HepG2 (cell line): ENCODE measurements at regions not wholly inside any gene's neighbourhood (a gene's known extent, or its start where the extent isn't known, plus 50 kb on each side); places are given as distances from the start of the nearest gene placed in this dataset.

Source experiments
- ATAC-seq: fragments of 200-7000 bp; cut with Tn5 transposase; 3 replicates; pipeline ENCODE4 v1.9.1; 2020; ENCODE audit warnings: mild to moderate bottlenecking, moderate library complexity
- BruUV-seq: library from RNA; stranded (reverse); fragments of 400-500 nt; replicated peaks from 2 replicates; lab custom pipeline; 2021; lab: Mats Ljungman, UMichigan
- CTCF ChIA-PET: fragments of 300-600 bp; formaldehyde crosslinking; extraction: SDS; loops from one replicate; lab custom pipeline; 2021; ENCODE audit warnings: low total read pairs, inconsistent platforms, low intra/inter-chr PET ratio; lab: Yijun Ruan, JAX
- POLR2A ChIA-PET: fragments of 350-600 bp; sonication (Branson Sonifier 250); formaldehyde crosslinking; loops from one replicate; lab custom pipeline; 2020; ENCODE audit warnings: antibody characterized with exemption, inconsistent platforms; lab: Yijun Ruan, JAX
- DNase-seq: peaks from one replicate; pipeline ENCODE4 v3.0.0-alpha.2; 2015; ENCODE audit warnings: low spot score
- FAIRE-seq: peaks from 3 replicates; lab custom pipeline; 2011; peaks lifted over from hg19 to GRCh38; lab: Jason Lieb, UNC
- H2AFZ ChIP-seq: one replicate; pipeline ENCODE4 v1.6.1; 2011; ENCODE audit warnings: low read length, inconsistent platforms
- H3K27ac ChIP-seq: fragments of 300-600 bp; 3 replicates; pipeline ENCODE4 v1.8.0; 2011; ENCODE audit warnings: mixed run types, mild to moderate bottlenecking, mixed read lengths, low read length, inconsistent platforms; ENCODE audit not compliant: insufficient read depth; ENCODE audit errors: extremely low read length
- H3K27me3 ChIP-seq, 2 experiments: fragments of 200-600 bp in 1 of 2; 2 replicates in 1 of 2; 3 replicates in 1 of 2; pipeline versions ENCODE4 v1.6.0 to v1.8.0; 2011; ENCODE audit warnings: low read length in 2 of 2, mild to moderate bottlenecking in 2 of 2, moderate library complexity in 2 of 2, inconsistent platforms in 1 of 2; ENCODE audit not compliant: insufficient read depth in 2 of 2, control insufficient read depth in 1 of 2
- H3K36me3 ChIP-seq, 2 experiments: fragments of 200-600 bp in 1 of 2; replicated peaks in 1 of 2; 2 replicates in 1 of 2; 3 replicates in 1 of 2; pipeline versions ENCODE4 v1.5.1 to v1.8.0; 2011; ENCODE audit warnings: low read length in 2 of 2, inconsistent platforms in 1 of 2; ENCODE audit not compliant: insufficient read depth in 2 of 2, control insufficient read depth in 1 of 2
- H3K4me1 ChIP-seq: 2 replicates; pipeline ENCODE4 v1.5.1; 2012; ENCODE audit warnings: low read length, inconsistent platforms; ENCODE audit not compliant: insufficient read depth
- H3K4me2 ChIP-seq: 2 replicates; pipeline ENCODE4 v1.6.0; 2011; ENCODE audit warnings: low read depth, low read length, inconsistent platforms
- H3K4me3 ChIP-seq, 3 experiments: fragments of 200-600 bp in 1 of 3; sonication (generic), shearing (Covaris generic) in 1 of 3; replicated peaks in 1 of 3; 2 replicates each; pipeline ENCODE4 v1.5.1; 2011 to 2016; ENCODE audit warnings: low read length in 3 of 3, inconsistent platforms in 2 of 3, low read depth in 2 of 3, mild to moderate bottlenecking in 2 of 3, control low read depth in 1 of 3, mixed read lengths in 1 of 3; ENCODE audit not compliant: insufficient read depth in 1 of 3
- H3K79me2 ChIP-seq: one replicate; pipeline ENCODE4 v1.6.1; 2011; ENCODE audit warnings: low read length, inconsistent platforms; ENCODE audit not compliant: insufficient read depth
- H3K9ac ChIP-seq: 2 replicates; pipeline ENCODE4 v1.6.0; 2011; ENCODE audit warnings: mild to moderate bottlenecking, low read depth, low read length, inconsistent platforms; ENCODE audit not compliant: insufficient read depth
- H3K9me3 ChIP-seq: 2 replicates; pipeline ENCODE4 v1.5.1; 2012; ENCODE audit warnings: mild to moderate bottlenecking, low read length
- H4K20me1 ChIP-seq: 2 replicates; pipeline ENCODE4 v1.6.0; 2011; ENCODE audit warnings: inconsistent platforms, mild to moderate bottlenecking, low read length, moderate library complexity; ENCODE audit not compliant: insufficient read depth
- AGO1 ChIP-seq: fragments of 200-400 bp; formaldehyde crosslinking; IDR thresholded peaks from 2 replicates; pipeline ENCODE4 v1.6.1; 2017; ENCODE audit warnings: mild to moderate bottlenecking, low read depth, low read length, moderate library complexity; ENCODE audit not compliant: poor library complexity, severe bottlenecking
- FOXA1 ChIP-seq, 2 experiments: fragments of 450-650 bp in 1 of 2; sonication (generic) in 1 of 2; formaldehyde crosslinking in 1 of 2; IDR thresholded peaks; 2 replicates each; pipeline versions ENCODE4 v1.4.0 to v1.6.1; 2016 to 2020; ENCODE audit warnings: missing genetic modification reagents in 1 of 2
- HOXD1 ChIP-seq: sonication (generic); formaldehyde crosslinking; IDR thresholded peaks from 2 replicates; pipeline ENCODE4 v1.5.0; 2020; ENCODE audit warnings: missing genetic modification reagents
- JUNB ChIP-seq: sonication (generic); formaldehyde crosslinking; IDR thresholded peaks from 2 replicates; pipeline ENCODE4 v1.8.0; 2022; ENCODE audit warnings: missing genetic modification reagents, mild to moderate bottlenecking, borderline replicate concordance
- MED1 ChIP-seq: sonication (generic); formaldehyde crosslinking; IDR thresholded peaks from 2 replicates; pipeline ENCODE4 v1.4.0; 2020; ENCODE audit warnings: missing genetic modification reagents
- PBX2 ChIP-seq: IDR thresholded peaks from 2 replicates; pipeline ENCODE4 v1.6.1; 2016; ENCODE audit warnings: control low read depth
- PRDM15 ChIP-seq: sonication (generic); formaldehyde crosslinking; IDR thresholded peaks from 2 replicates; pipeline ENCODE4 v1.4.0; 2020; ENCODE audit warnings: missing genetic modification reagents
- TFAP4 ChIP-seq: sonication (generic); IDR thresholded peaks from 2 replicates; pipeline ENCODE4 v1.6.1; 2016; ENCODE audit warnings: low read depth, borderline replicate concordance
- TOPORS ChIP-seq: sonication (generic); formaldehyde crosslinking; IDR thresholded peaks from 2 replicates; pipeline ENCODE4 v1.8.0; 2023; ENCODE audit warnings: mild to moderate bottlenecking, missing genetic modification reagents
- ZNF484 ChIP-seq: sonication (generic); formaldehyde crosslinking; IDR thresholded peaks from 2 replicates; pipeline ENCODE4 v1.5.1; 2020; ENCODE audit warnings: mild to moderate bottlenecking, low read depth, missing genetic modification reagents, borderline replicate concordance
- ZNF691 ChIP-seq: sonication (generic); formaldehyde crosslinking; IDR thresholded peaks from 2 replicates; pipeline ENCODE4 v1.4.0; 2020; ENCODE audit warnings: missing genetic modification reagents, low read depth, mild to moderate bottlenecking, borderline replicate concordance
- ZNF773 ChIP-seq: sonication (generic); formaldehyde crosslinking; IDR thresholded peaks from 2 replicates; pipeline ENCODE4 v1.4.0; 2020; ENCODE audit warnings: missing genetic modification reagents, borderline replicate concordance
- WGBS: methylation state at CpG from one replicate; pipeline ENCODE4 v1.1.6; 2017; ENCODE audit warnings: low lambda C conversion rate; 5-methylcytosine and 5-hydroxymethylcytosine counted together
- in situ Hi-C: cut with HindIII; loops from 2 replicates; pipeline ENCODE4 v1.10.0; 2017; ENCODE audit warnings: low pct_unique_long_range_greater_than_20kb; ENCODE audit not compliant: extremely low pct_ligation_motif_present
- intact Hi-C: fragments of 100-400 bp; cut with micrococcal nuclease; formaldehyde crosslinking; loops from one replicate; pipeline ENCODE4 v1.10.0; 2022; ENCODE audit not compliant: unreplicated experiment
- TF ChIP-seq, protein P1 (sequence below): sonication (generic); formaldehyde crosslinking; IDR thresholded peaks from 2 replicates; pipeline ENCODE4 v1.4.0; 2020; ENCODE audit warnings: missing genetic modification reagents

GRCh38 chr11:127057126-127057525 lies 56.6 kb upstream of the KIRREL3 start:
- 2% methylated on average over 8 of the region's 8 CpGs for WGBS
- intact Hi-C loops = no loop called here

More at GRCh38 chr11:127057126-127057525, 56.6 kb upstream of the KIRREL3 start:
- TF ChIP-seq PBX2 (CRISPR knock-in tag) (no peak), AGO1 (no peak), PRDM15 (no peak), TFAP4 (no peak), TOPORS (CRISPR knock-in tag) (no peak), FOXA1 (IDR thresholded peaks at IDR 0.05) (no peak), FOXA1 (CRISPR knock-in tag; IDR thresholded peaks at IDR 0.05) (no peak), HOXD1 (CRISPR knock-in tag) (no peak), ZNF691 (CRISPR knock-in tag) (no peak), ZNF773 (no peak), ZNF484 (CRISPR knock-in tag) (no peak), JUNB (CRISPR knock-in tag) (no peak), MED1 (CRISPR knock-in tag) (no peak)
- TF ChIP-seq, protein P1, sequence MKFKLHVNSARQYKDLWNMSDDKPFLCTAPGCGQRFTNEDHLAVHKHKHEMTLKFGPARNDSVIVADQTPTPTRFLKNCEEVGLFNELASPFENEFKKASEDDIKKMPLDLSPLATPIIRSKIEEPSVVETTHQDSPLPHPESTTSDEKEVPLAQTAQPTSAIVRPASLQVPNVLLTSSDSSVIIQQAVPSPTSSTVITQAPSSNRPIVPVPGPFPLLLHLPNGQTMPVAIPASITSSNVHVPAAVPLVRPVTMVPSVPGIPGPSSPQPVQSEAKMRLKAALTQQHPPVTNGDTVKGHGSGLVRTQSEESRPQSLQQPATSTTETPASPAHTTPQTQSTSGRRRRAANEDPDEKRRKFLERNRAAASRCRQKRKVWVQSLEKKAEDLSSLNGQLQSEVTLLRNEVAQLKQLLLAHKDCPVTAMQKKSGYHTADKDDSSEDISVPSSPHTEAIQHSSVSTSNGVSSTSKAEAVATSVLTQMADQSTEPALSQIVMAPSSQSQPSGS (CRISPR knock-in tag) = no peak
- Histone ChIP-seq H3K4me2 (no peak overlapping the region), H3K4me3 (no peak overlapping the region), H3K4me1 (no peaks in the 10 kb centered on the region), H3K36me3 (no peaks in the 10 kb centered on the region), H2AFZ (no peak overlapping the region), H3K79me2 (no peaks in the 10 kb centered on the region), H3K9ac (no peak overlapping the region), H3K9me3 (no peaks in the 10 kb centered on the region), H4K20me1 (no peaks in the 10 kb centered on the region), H3K27me3 (peaks cover 0 to 9% of the 10 kb centered on the region in 2 experiments; a peak in 1 of 5 replicates), H3K27ac (no peak overlapping the region)
- FAIRE-seq = no peak
- no peak for DNase-seq
- no TSS peak for BruUV-seq
- CTCF ChIA-PET = no interaction called here
- in situ Hi-C loops = no loop called here
- POLR2A ChIA-PET = no interaction called here
- no peak for ATAC-seq
